ENCODE measurements at regions not wholly inside any gene's neighbourhood (a gene's known extent, or its start where the extent isn't known, plus 50 kb on each side); places are given as distances from the start of the nearest gene placed in this dataset.

DNA sequence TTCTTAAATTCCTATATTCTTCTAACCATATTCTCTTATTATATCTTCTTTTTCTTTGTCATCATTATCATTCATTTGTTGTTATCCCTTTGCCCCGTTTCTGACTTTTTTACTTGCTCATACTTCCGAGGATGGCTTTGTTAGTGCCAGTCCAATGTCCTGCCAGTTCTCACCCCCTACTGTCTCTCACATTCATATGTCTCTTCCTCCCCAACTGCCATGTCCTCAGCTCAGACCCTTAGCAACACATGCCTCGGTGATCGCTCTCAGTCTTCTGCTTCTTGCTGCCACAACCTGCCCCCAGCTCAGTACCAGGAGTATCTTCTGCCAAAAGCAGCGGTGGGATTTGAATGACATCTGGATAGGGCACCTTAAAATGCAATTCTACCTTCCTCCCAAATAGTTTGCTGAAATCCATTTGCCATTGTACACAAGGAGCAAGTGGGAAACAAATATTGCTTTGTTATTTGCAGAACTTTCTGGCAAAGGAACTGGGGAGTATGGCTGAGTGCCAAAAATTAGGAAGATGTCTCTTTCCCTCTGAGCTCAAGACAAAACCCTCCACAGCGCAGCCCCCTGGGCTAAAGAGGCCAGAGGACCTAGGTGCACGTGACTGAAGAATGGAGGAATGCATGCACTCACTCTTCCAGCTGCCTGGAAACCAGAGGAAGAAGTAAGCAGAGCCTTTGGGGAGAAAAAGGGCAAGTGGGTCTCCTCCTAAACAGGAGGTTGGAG is 57.7 kb upstream of the CTNNB1 start (continued):
- TF ChIP-seq PHF8 (conservative IDR thresholded peaks at IDR 0.05; ENCODE audit: low read depth, low read length) (no peak), SRF (IDR thresholded peaks at IDR 0.05; ENCODE audit: low read depth, low read length) (no peak), JUN (IDR thresholded peaks at IDR 0.05; ENCODE audit: low read depth, low read length) (no peak), SAP30 (IDR thresholded peaks at IDR 0.05; ENCODE audit: insufficient read depth, insufficient replicate concordance, low read length) (no peak)
- TF ChIP-seq, protein P1, sequence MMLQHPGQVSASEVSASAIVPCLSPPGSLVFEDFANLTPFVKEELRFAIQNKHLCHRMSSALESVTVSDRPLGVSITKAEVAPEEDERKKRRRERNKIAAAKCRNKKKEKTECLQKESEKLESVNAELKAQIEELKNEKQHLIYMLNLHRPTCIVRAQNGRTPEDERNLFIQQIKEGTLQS (IDR thresholded peaks at IDR 0.05; ENCODE audit: insufficient read depth, low read depth, low read length) = no peak
- TF ChIP-seq, protein P2, sequence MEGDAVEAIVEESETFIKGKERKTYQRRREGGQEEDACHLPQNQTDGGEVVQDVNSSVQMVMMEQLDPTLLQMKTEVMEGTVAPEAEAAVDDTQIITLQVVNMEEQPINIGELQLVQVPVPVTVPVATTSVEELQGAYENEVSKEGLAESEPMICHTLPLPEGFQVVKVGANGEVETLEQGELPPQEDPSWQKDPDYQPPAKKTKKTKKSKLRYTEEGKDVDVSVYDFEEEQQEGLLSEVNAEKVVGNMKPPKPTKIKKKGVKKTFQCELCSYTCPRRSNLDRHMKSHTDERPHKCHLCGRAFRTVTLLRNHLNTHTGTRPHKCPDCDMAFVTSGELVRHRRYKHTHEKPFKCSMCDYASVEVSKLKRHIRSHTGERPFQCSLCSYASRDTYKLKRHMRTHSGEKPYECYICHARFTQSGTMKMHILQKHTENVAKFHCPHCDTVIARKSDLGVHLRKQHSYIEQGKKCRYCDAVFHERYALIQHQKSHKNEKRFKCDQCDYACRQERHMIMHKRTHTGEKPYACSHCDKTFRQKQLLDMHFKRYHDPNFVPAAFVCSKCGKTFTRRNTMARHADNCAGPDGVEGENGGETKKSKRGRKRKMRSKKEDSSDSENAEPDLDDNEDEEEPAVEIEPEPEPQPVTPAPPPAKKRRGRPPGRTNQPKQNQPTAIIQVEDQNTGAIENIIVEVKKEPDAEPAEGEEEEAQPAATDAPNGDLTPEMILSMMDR (IDR thresholded peaks at IDR 0.05; ENCODE audit: control extremely low read depth in 1 of 3, insufficient read depth in 1 of 3, low read depth in 1 of 3, low read length in 3 of 3) = no peak
